Panc1 (cell line): ENCODE measurements at regions not wholly inside any gene's neighbourhood (a gene's known extent, or its start where the extent isn't known, plus 50 kb on each side); places are given as distances from the start of the nearest gene placed in this dataset.

ENCODE experiments used
- POLR2AphosphoS5 ChIP-seq: IDR thresholded peaks from 2 replicates; pipeline ENCODE4 v1.6.1; 2012; ENCODE audit warnings: mild to moderate bottlenecking, low read depth, low read length, moderate library complexity
- TF ChIP-seq, protein P1 (sequence below): fragments of 450-650 bp; IDR thresholded peaks from 2 replicates; pipeline ENCODE4 v1.5.1; 2017; ENCODE audit warnings: mild to moderate bottlenecking

DNA sequence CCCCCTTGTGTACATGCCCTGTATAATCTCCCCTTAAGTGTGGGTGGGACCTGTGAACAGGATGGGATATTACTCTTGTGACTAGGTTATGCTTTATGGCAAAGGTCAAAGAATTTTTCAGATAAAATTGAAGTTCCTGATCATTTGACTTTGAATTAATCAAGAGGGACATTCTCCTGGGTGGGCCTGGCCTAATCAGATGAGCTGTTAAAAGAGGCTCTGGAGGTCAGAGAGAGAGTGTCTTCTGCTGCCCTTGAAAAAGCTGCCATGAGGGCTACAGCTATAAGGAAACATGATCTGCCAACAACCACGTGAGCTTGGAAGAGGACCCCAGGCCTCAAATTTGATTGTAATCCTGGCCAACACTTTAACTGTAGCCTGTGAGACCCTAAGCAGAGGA lies 125.6 kb upstream of the CSF3R start:
- TF ChIP-seq, protein P1, sequence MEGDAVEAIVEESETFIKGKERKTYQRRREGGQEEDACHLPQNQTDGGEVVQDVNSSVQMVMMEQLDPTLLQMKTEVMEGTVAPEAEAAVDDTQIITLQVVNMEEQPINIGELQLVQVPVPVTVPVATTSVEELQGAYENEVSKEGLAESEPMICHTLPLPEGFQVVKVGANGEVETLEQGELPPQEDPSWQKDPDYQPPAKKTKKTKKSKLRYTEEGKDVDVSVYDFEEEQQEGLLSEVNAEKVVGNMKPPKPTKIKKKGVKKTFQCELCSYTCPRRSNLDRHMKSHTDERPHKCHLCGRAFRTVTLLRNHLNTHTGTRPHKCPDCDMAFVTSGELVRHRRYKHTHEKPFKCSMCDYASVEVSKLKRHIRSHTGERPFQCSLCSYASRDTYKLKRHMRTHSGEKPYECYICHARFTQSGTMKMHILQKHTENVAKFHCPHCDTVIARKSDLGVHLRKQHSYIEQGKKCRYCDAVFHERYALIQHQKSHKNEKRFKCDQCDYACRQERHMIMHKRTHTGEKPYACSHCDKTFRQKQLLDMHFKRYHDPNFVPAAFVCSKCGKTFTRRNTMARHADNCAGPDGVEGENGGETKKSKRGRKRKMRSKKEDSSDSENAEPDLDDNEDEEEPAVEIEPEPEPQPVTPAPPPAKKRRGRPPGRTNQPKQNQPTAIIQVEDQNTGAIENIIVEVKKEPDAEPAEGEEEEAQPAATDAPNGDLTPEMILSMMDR = no peak
- TF ChIP-seq POLR2AphosphoS5 = no peak
